Keratinocyte (primary cell): ENCODE measurements at regions not wholly inside any gene's neighbourhood (a gene's known extent, or its start where the extent isn't known, plus 50 kb on each side); places are given as distances from the start of the nearest gene placed in this dataset.

Experiments
- CTCF ChIP-seq, 3 experiments: IDR thresholded peaks in 1 of 3; conservative IDR thresholded peaks in 1 of 3; optimal IDR thresholded peaks in 1 of 3; 2 replicates in 2 of 3; 3 replicates in 1 of 3; pipeline versions ENCODE3 to v1.5.1; 2011; ENCODE audit warnings: low read length in 3 of 3, mild to moderate bottlenecking in 3 of 3, moderate library complexity in 2 of 3, control low read depth in 1 of 3, inconsistent platforms in 1 of 3; ENCODE audit not compliant: insufficient read depth in 2 of 3; ENCODE audit errors: extremely low read depth in 1 of 3
- EZH2 ChIP-seq: IDR thresholded peaks from one replicate; pipeline ENCODE4 v1.6.1; 2012; ENCODE audit warnings: inconsistent platforms, mild to moderate bottlenecking, low read length, moderate library complexity

- TF ChIP-seq CTCF (optimal IDR thresholded peaks at IDR 0.05 in 1 of 3, IDR thresholded peaks at IDR 0.05 in 1 of 3, conservative IDR thresholded peaks at IDR 0.05 in 1 of 3; ENCODE audit: extremely low read depth in 1 of 3, insufficient read depth in 2 of 3, low read length in 3 of 3) (no peak), EZH2 (no peak)
Observed at GRCh38 chr5:74969726-74970125, 82.6 kb downstream of the GCNT4 start.
